Mesenchymal stem cell (in vitro differentiated cells and primary cell): ENCODE measurements at regions not wholly inside any gene's neighbourhood (a gene's known extent, or its start where the extent isn't known, plus 50 kb on each side); places are given as distances from the start of the nearest gene placed in this dataset.

ENCODE experiments used
- DNase-seq: peaks from one replicate; pipeline ENCODE4 v3.0.0-alpha.2; 2013
- H2AFZ ChIP-seq: one replicate; pipeline ENCODE4 v1.6.1; 2013; ENCODE audit warnings: low read depth, mild to moderate bottlenecking, control low read depth, inconsistent platforms, low read length, moderate library complexity
- H2AK5ac ChIP-seq: 2 replicates; pipeline ENCODE4 v1.6.1; 2013; ENCODE audit warnings: low read length, moderate library complexity, mild to moderate bottlenecking, inconsistent platforms; ENCODE audit not compliant: severe bottlenecking
- H2BK120ac ChIP-seq: one replicate; pipeline ENCODE4 v1.6.1; 2013; ENCODE audit warnings: low read depth, mild to moderate bottlenecking, inconsistent platforms, low read length, moderate library complexity
- H2BK12ac ChIP-seq, 2 experiments: one replicate each; pipeline ENCODE4 v1.6.1; 2013; ENCODE audit warnings: inconsistent platforms in 2 of 2, low read length in 2 of 2, mild to moderate bottlenecking in 2 of 2, moderate library complexity in 2 of 2, control low read depth in 1 of 2
- H2BK15ac ChIP-seq: one replicate; pipeline ENCODE4 v1.6.1; 2013; ENCODE audit warnings: mild to moderate bottlenecking, low read depth, inconsistent platforms; ENCODE audit not compliant: poor library complexity, severe bottlenecking
- H2BK5ac ChIP-seq: 2 replicates; pipeline ENCODE4 v1.6.1; 2013; ENCODE audit warnings: low read depth, mild to moderate bottlenecking, low read length, control low read depth, inconsistent platforms; ENCODE audit not compliant: poor library complexity, severe bottlenecking
- H3K14ac ChIP-seq, 2 experiments: one replicate each; pipeline ENCODE4 v1.6.1; 2013; ENCODE audit warnings: inconsistent platforms in 2 of 2, low read length in 2 of 2, control low read depth in 1 of 2, mild to moderate bottlenecking in 1 of 2, moderate library complexity in 1 of 2
- H3K18ac ChIP-seq, 2 experiments: one replicate each; pipeline ENCODE4 v1.6.1; 2013; ENCODE audit warnings: inconsistent platforms in 2 of 2, low read length in 2 of 2, control low read depth in 1 of 2, low read depth in 1 of 2, mild to moderate bottlenecking in 1 of 2
- H3K23ac ChIP-seq, 2 experiments: one replicate each; pipeline ENCODE4 v1.6.1; 2013; ENCODE audit warnings: inconsistent platforms in 2 of 2, low read length in 2 of 2, mild to moderate bottlenecking in 2 of 2, moderate library complexity in 2 of 2, control low read depth in 1 of 2
- H3K27ac ChIP-seq: 2 replicates; pipeline ENCODE4 v1.5.1; 2013; ENCODE audit warnings: mild to moderate bottlenecking, moderate library complexity, low read length, control low read depth, inconsistent platforms; ENCODE audit not compliant: poor library complexity, severe bottlenecking
- H3K27me3 ChIP-seq, 2 experiments: 2 replicates each; pipeline versions ENCODE4 v1.6.1 to v1.7.0; 2013; ENCODE audit warnings: low read length in 2 of 2, mild to moderate bottlenecking in 2 of 2, moderate library complexity in 2 of 2, control low read depth in 1 of 2, inconsistent platforms in 1 of 2; ENCODE audit not compliant: control insufficient read depth in 1 of 2, insufficient read depth in 1 of 2
- H3K36me3 ChIP-seq, 2 experiments: 2 replicates each; pipeline versions ENCODE4 v1.6.1 to v1.7.0; 2013; ENCODE audit warnings: low read length in 2 of 2, control low read depth in 1 of 2, inconsistent platforms in 1 of 2, low read depth in 1 of 2, mild to moderate bottlenecking in 1 of 2; ENCODE audit not compliant: insufficient read depth in 2 of 2, control insufficient read depth in 1 of 2
- H3K4ac ChIP-seq, 2 experiments: one replicate each; pipeline ENCODE4 v1.6.1; 2013; ENCODE audit warnings: inconsistent platforms in 2 of 2, low read length in 2 of 2, mild to moderate bottlenecking in 2 of 2, moderate library complexity in 2 of 2, control low read depth in 1 of 2, low read depth in 1 of 2
- H3K4me1 ChIP-seq: 2 replicates; pipeline ENCODE4 v1.6.1; 2013; ENCODE audit warnings: low read depth, low read length, control low read depth; ENCODE audit not compliant: control insufficient read depth, insufficient read depth
- H3K4me2 ChIP-seq: 2 replicates; pipeline ENCODE4 v1.6.1; 2013; ENCODE audit warnings: low read length, mild to moderate bottlenecking, inconsistent platforms; ENCODE audit not compliant: poor library complexity, severe bottlenecking
- H3K4me3 ChIP-seq, 2 experiments: 2 replicates each; pipeline versions ENCODE4 v1.5.1 to v1.7.0; 2013; ENCODE audit warnings: low read length in 2 of 2, mild to moderate bottlenecking in 2 of 2, control low read depth in 1 of 2, low read depth in 1 of 2; ENCODE audit not compliant: insufficient read depth in 1 of 2
- H3K79me1 ChIP-seq: replicated peaks from 2 replicates; pipeline ENCODE4 v1.6.1; 2013; ENCODE audit warnings: mild to moderate bottlenecking, control low read depth, low read length, inconsistent platforms; ENCODE audit not compliant: poor library complexity, severe bottlenecking
- H3K9ac ChIP-seq: 2 replicates; pipeline ENCODE4 v1.7.0; 2013; ENCODE audit warnings: mild to moderate bottlenecking, low read length, moderate library complexity
- H3K9me3 ChIP-seq: 2 replicates; pipeline ENCODE4 v1.7.0; 2013; ENCODE audit warnings: mild to moderate bottlenecking, low read length; ENCODE audit not compliant: control insufficient read depth
- H4K8ac ChIP-seq: one replicate; pipeline ENCODE4 v1.6.1; 2013; ENCODE audit warnings: inconsistent platforms, mild to moderate bottlenecking, low read length, moderate library complexity
- H4K91ac ChIP-seq: one replicate; pipeline ENCODE4 v1.6.1; 2013; ENCODE audit warnings: mild to moderate bottlenecking, low read length, inconsistent platforms
- WGBS: methylation state at CpG from one replicate; pipeline ENCODE4 v1.1.7; 2013; ENCODE audit warnings: mixed read lengths; 5-methylcytosine and 5-hydroxymethylcytosine counted together

DNA sequence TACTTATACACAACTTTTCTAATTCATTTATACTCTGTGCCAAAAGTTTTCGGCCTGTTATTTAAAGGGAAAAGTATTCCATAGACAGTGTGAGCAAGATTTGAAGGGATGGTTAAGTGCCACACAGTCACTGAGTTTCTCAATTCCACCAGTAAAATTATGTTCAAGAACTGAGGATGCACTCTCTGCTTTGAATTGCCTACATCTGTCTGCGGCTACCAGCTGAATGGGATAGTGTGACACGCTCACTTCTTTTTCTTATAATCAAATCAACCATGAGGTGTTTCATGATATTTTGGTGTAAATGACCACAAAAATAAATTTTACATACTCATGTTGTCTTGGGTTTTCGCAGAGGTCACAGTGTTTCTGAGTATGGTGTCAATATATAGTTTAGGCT is 218.4 kb upstream of the TMEM161B start:
- H2BK15ac ChIP-seq = no peak overlapping the region
- H3K4ac ChIP-seq = no peak overlapping the region
- H3K4me1 ChIP-seq = no peaks in the 10 kb centered on the region
- no peaks in the 10 kb centered on the region for H3K27me3 ChIP-seq
- DNase-seq = no peak
- H3K18ac ChIP-seq = no peak overlapping the region
- H2BK120ac ChIP-seq = no peak overlapping the region
- H3K4me2 ChIP-seq = no peak overlapping the region
- no peak overlapping the region for H3K14ac ChIP-seq
- H2BK12ac ChIP-seq = no peak overlapping the region
- H4K91ac ChIP-seq = no peak overlapping the region
- no peaks in the 10 kb centered on the region for H3K9me3 ChIP-seq
- no peak overlapping the region for H3K27ac ChIP-seq
- H2AK5ac ChIP-seq = no peak overlapping the region
- no peaks in the 10 kb centered on the region for H3K36me3 ChIP-seq
- 100% methylated on average over 1 of the region's 4 CpGs for WGBS
- no peak overlapping the region for H2AFZ ChIP-seq
- H4K8ac ChIP-seq = no peak overlapping the region
- H3K9ac ChIP-seq = no peak overlapping the region
- H2BK5ac ChIP-seq = no peak overlapping the region
- no peak overlapping the region for H3K23ac ChIP-seq
- H3K4me3 ChIP-seq = no peak overlapping the region
- no peaks in the 10 kb centered on the region for H3K79me1 ChIP-seq

DNA sequence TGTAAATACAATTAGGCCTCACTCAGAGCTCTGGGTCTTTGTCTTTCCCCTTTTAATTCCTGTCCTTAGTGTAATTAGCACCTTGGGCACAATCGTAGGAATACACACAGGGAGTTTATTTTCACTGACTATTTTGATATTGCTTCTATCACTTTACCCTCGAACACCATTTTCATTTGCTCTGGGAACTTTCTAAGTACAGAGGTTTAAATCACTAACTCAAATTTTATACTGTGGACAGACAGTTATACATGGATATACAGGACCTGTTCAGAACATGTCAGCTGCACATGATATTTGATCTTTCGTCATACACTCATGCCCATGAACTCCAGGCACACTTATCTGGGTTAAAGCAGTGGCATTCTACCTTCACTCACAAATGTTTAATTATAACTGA is 217.8 kb upstream of the TMEM161B start:
- Histone ChIP-seq H3K14ac (no peak overlapping the region), H4K8ac (no peak overlapping the region), H2AK5ac (no peak overlapping the region), H3K4me1 (no peaks in the 10 kb centered on the region), H2BK15ac (no peak overlapping the region), H3K9ac (no peak overlapping the region), H3K79me1 (no peaks in the 10 kb centered on the region), H3K4me3 (no peak overlapping the region), H2BK120ac (no peak overlapping the region), H2AFZ (no peak overlapping the region), H2BK12ac (no peak overlapping the region), H3K18ac (no peak overlapping the region), H3K27me3 (no peaks in the 10 kb centered on the region), H3K36me3 (no peaks in the 10 kb centered on the region), H3K9me3 (no peaks in the 10 kb centered on the region), H2BK5ac (no peak overlapping the region), H3K23ac (no peak overlapping the region), H3K4ac (no peak overlapping the region), H3K27ac (no peak overlapping the region), H4K91ac (no peak overlapping the region), H3K4me2 (no peak overlapping the region)
- 59% methylated on average over 3 of the region's 3 CpGs for WGBS
- no peak for DNase-seq

DNA sequence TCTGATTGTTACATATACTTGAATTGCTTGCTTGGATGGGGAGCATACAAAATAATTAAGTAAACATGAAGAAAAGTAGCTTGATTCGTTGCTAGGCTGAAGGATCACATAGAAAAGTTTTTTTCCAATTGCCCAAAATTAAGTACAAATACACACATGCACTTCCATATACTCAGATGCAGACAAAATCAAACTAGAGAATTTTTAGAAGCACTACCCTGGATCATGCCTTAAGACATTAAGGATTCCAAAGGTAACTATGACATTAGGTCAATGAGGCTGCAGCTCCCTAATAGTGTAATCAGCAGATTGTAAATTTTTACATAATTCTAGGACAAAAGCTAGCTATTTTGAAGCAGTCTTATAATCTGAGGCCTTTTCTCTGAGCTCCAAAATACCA is 216.9 kb upstream of the TMEM161B start:
- WGBS = 91% methylated on average over 1 of the region's 1 CpG
- DNase-seq = no peak

DNA sequence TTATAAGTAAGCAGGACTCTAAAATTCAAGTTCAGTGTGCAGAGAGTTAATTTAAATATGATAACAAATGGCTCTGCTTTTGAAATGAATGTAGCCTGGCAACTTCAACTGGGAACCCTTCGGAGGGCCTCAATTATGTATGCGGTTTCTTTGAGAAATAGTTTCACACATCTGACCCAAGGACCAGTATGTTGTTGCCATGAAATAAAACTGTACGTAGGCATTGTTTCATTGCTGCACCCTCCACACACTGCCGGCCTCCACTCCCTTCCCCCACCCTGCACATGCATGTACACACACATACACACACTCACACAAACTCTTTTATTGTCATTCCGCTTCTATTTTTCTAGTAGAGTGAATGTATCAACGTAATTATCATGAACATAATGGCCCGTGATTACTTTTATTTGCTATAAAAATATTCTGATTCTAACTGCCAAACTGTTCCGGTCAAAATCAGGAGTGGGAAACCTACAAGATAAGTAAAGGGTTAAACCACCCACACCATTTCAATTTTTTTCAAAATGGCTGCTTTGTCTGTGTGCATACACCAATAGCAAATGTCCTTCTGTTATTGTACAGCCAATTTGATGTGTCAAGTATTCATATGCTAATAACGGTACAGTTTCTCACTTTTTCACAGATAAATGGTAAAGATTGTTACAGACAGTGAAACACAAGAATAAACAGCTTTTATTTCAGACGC is 215.5 kb upstream of the TMEM161B start:
- H2BK12ac ChIP-seq = no peak overlapping the region
- no peak overlapping the region for H3K14ac ChIP-seq
- H2AK5ac ChIP-seq = no peak overlapping the region
- no peaks in the 10 kb centered on the region for H3K27me3 ChIP-seq
- no peak overlapping the region for H3K9ac ChIP-seq
- H3K36me3 ChIP-seq = no peaks in the 10 kb centered on the region
- H3K79me1 ChIP-seq = no peaks in the 10 kb centered on the region
- H2BK15ac ChIP-seq = no peak overlapping the region
- H3K9me3 ChIP-seq = no peaks in the 10 kb centered on the region
- H4K91ac ChIP-seq = no peak overlapping the region
- H3K23ac ChIP-seq = no peak overlapping the region
- no peak for DNase-seq
- WGBS = 93% methylated on average over 6 of the region's 10 CpGs
- no peak overlapping the region for H3K4me3 ChIP-seq
- H4K8ac ChIP-seq = no peak overlapping the region
- no peak overlapping the region for H3K4me2 ChIP-seq
- H3K18ac ChIP-seq = no peak overlapping the region
- no peak overlapping the region for H3K27ac ChIP-seq
- no peak overlapping the region for H2AFZ ChIP-seq
- no peak overlapping the region for H2BK5ac ChIP-seq
- H2BK120ac ChIP-seq = no peak overlapping the region
- H3K4ac ChIP-seq = no peak overlapping the region
- no peaks in the 10 kb centered on the region for H3K4me1 ChIP-seq

More for the DNA sequence above, 216.9 kb upstream of the TMEM161B start:
- Histone ChIP-seq H3K4me2 (no peak overlapping the region), H3K27ac (no peak overlapping the region), H2BK12ac (no peak overlapping the region), H3K23ac (no peak overlapping the region), H2BK120ac (no peak overlapping the region), H3K18ac (no peak overlapping the region), H3K79me1 (no peaks in the 10 kb centered on the region), H3K4me1 (no peaks in the 10 kb centered on the region), H2AFZ (no peak overlapping the region), H3K4ac (no peak overlapping the region), H3K27me3 (no peaks in the 10 kb centered on the region), H3K4me3 (no peak overlapping the region), H2BK5ac (no peak overlapping the region), H3K36me3 (no peaks in the 10 kb centered on the region), H3K14ac (no peak overlapping the region), H4K8ac (no peak overlapping the region), H3K9ac (no peak overlapping the region), H2AK5ac (no peak overlapping the region), H4K91ac (no peak overlapping the region), H3K9me3 (no peaks in the 10 kb centered on the region), H2BK15ac (no peak overlapping the region)
